K562 (cell line): ENCODE measurements at regions not wholly inside any gene's neighbourhood (a gene's known extent, or its start where the extent isn't known, plus 50 kb on each side); places are given as distances from the start of the nearest gene placed in this dataset.
A peak's percentile ranks its signal among the peaks of the same experiment; 100 is the strongest.

Experiments
- ATAC-seq: fragments of 200-7000 bp; cut with Tn5 transposase; 3 replicates; pipeline ENCODE4 v1.9.1; 2020; ENCODE audit warnings: moderate library complexity
- BruUV-seq: library from RNA; stranded (reverse); fragments of 400-500 nt; replicated peaks from 2 replicates; lab custom pipeline; 2021; lab: Mats Ljungman, UMichigan
- CTCF ChIA-PET: fragments of 300-600 bp; formaldehyde crosslinking; extraction: SDS; loops from one replicate; lab custom pipeline; 2021; ENCODE audit warnings: low intra/inter-chr PET ratio; lab: Yijun Ruan, JAX
- POLR2A ChIA-PET: fragments of 300-600, 350-650 bp; sonication (Branson Sonifier 250); formaldehyde crosslinking; extraction: SDS; loops from one replicate; lab custom pipeline; 2021; ENCODE audit warnings: antibody characterized with exemption, inconsistent platforms; lab: Yijun Ruan, JAX
- DNase-seq, 4 experiments: peaks; one replicate each; pipeline versions ENCODE4 v3.0.0 to v3.0.0-alpha.2; 2011 to 2018; ENCODE audit warnings: low spot score in 3 of 4, mixed read lengths in 3 of 4; ENCODE audit errors: extremely low read depth in 1 of 4
- FAIRE-seq: peaks from 2 replicates; lab custom pipeline; 2011; peaks lifted over from hg19 to GRCh38; lab: Jason Lieb, UNC
- H2AFZ ChIP-seq: 2 replicates; pipeline ENCODE4 v1.6.0; 2011; ENCODE audit warnings: low read depth, low read length, control low read depth, inconsistent platforms
- H3K27ac ChIP-seq: fragments of 200-600 bp; 3 replicates; pipeline ENCODE4 v1.8.0; 2011; ENCODE audit warnings: low read depth, mild to moderate bottlenecking, control low read depth, inconsistent platforms, low read length, moderate library complexity, mixed read lengths; ENCODE audit errors: extremely low read depth
- H3K27me3 ChIP-seq, 2 experiments: fragments of 300-600 bp in 1 of 2; 2 replicates in 1 of 2; 3 replicates in 1 of 2; pipeline versions ENCODE4 v1.6.0 to v1.8.0; 2011; ENCODE audit warnings: inconsistent platforms in 2 of 2, low read length in 2 of 2, mild to moderate bottlenecking in 1 of 2, mixed read lengths in 1 of 2, moderate library complexity in 1 of 2; ENCODE audit not compliant: control insufficient read depth in 2 of 2, insufficient read depth in 2 of 2
- H3K36me3 ChIP-seq: fragments of 300-600 bp; 3 replicates; pipeline ENCODE4 v1.8.0; 2011; ENCODE audit warnings: mild to moderate bottlenecking, low read length, inconsistent platforms; ENCODE audit not compliant: control insufficient read depth, insufficient read depth
- H3K4me1 ChIP-seq, 2 experiments: fragments of 200-600 bp in 1 of 2; replicated peaks in 1 of 2; 2 replicates in 1 of 2; 3 replicates in 1 of 2; pipeline versions ENCODE4 v1.5.1 to v1.8.0; 2011; ENCODE audit warnings: inconsistent platforms in 2 of 2, low read length in 2 of 2, mild to moderate bottlenecking in 1 of 2, mixed read lengths in 1 of 2, moderate library complexity in 1 of 2; ENCODE audit not compliant: control insufficient read depth in 2 of 2, insufficient read depth in 2 of 2
- H3K4me2 ChIP-seq: 2 replicates; pipeline ENCODE4 v1.6.1; 2011; ENCODE audit warnings: low read length, control low read depth, inconsistent platforms, mixed read lengths; ENCODE audit not compliant: insufficient read depth
- H3K4me3 ChIP-seq: fragments of 200-600 bp; sonication (generic), shearing (Covaris generic); 2 replicates; pipeline ENCODE4 v1.5.1; 2016; ENCODE audit warnings: control low read depth, inconsistent platforms
- H3K79me2 ChIP-seq: fragments of 200-600 bp; 3 replicates; pipeline ENCODE4 v1.8.0; 2011; ENCODE audit warnings: low read length, inconsistent platforms; ENCODE audit not compliant: control insufficient read depth, insufficient read depth
- H3K9ac ChIP-seq, 2 experiments: 2 replicates each; pipeline versions ENCODE4 v1.6.0 to v1.6.1; 2011; ENCODE audit warnings: low read depth in 2 of 2, low read length in 2 of 2, control low read depth in 1 of 2, inconsistent platforms in 1 of 2, mild to moderate bottlenecking in 1 of 2, mixed read lengths in 1 of 2; ENCODE audit not compliant: insufficient read depth in 1 of 2
- H3K9me1 ChIP-seq: one replicate; pipeline ENCODE4 v1.6.0; 2011; ENCODE audit warnings: inconsistent platforms, mild to moderate bottlenecking, low read length, moderate library complexity; ENCODE audit not compliant: control insufficient read depth, insufficient read depth
- H3K9me3 ChIP-seq: replicated peaks from 2 replicates; pipeline ENCODE4 v1.5.1; 2011; ENCODE audit warnings: low read depth, low read length, inconsistent platforms; ENCODE audit not compliant: control insufficient read depth, insufficient read depth
- H4K20me1 ChIP-seq: replicated peaks from 2 replicates; pipeline ENCODE4 v1.6.1; 2011; ENCODE audit warnings: low read length, inconsistent platforms, mixed read lengths; ENCODE audit not compliant: control insufficient read depth, insufficient read depth
- CHD4 ChIP-seq: fragments of 200-600 bp; sonication (generic); IDR thresholded peaks from 3 replicates; pipeline ENCODE4 v1.6.1; 2012; ENCODE audit warnings: low read depth, mild to moderate bottlenecking, mixed read lengths, low read length, inconsistent platforms; ENCODE audit not compliant: insufficient read depth, insufficient replicate concordance, poor library complexity, severe bottlenecking
- CTBP1 ChIP-seq: fragments of 450-650 bp; IDR thresholded peaks from 2 replicates; pipeline ENCODE4 v1.6.1; 2016; ENCODE audit warnings: borderline replicate concordance
- GTF2A2 ChIP-seq: IDR thresholded peaks from 2 replicates; pipeline ENCODE4 v1.6.1; 2016; ENCODE audit warnings: mild to moderate bottlenecking, missing genetic modification characterization, missing compliant biosample characterization
- MLX ChIP-seq, 2 experiments: fragments of 450-650 bp in 1 of 2; sonication (generic) in 1 of 2; formaldehyde crosslinking; conservative IDR thresholded peaks; 2 replicates each; pipeline versions ENCODE4 v1.4.0 to v1.8.1; 2020 to 2022; ENCODE audit warnings: mild to moderate bottlenecking in 1 of 2, missing genetic modification reagents in 1 of 2
- PREB ChIP-seq: sonication (generic); formaldehyde crosslinking; IDR thresholded peaks from 2 replicates; pipeline ENCODE4 v1.8.1; 2023; ENCODE audit warnings: mild to moderate bottlenecking, missing genetic modification reagents
- RBM25 ChIP-seq: fragments of 200-400 bp; formaldehyde crosslinking; IDR thresholded peaks from 2 replicates; pipeline ENCODE4 v1.6.1; 2018; ENCODE audit warnings: low read length, low read depth, moderate library complexity; ENCODE audit not compliant: severe bottlenecking
- TAF15 ChIP-seq: fragments of 200-400 bp; formaldehyde crosslinking; IDR thresholded peaks from 2 replicates; pipeline ENCODE4 v1.6.1; 2017; ENCODE audit warnings: mild to moderate bottlenecking, low read depth, low read length, moderate library complexity
- USF2 ChIP-seq: sonication (generic); formaldehyde crosslinking; IDR thresholded peaks from 2 replicates; pipeline ENCODE4 v1.5.0; 2020; ENCODE audit warnings: missing genetic modification reagents
- ZBTB1 ChIP-seq: sonication (generic); formaldehyde crosslinking; IDR thresholded peaks from 2 replicates; pipeline ENCODE4 v1.8.1; 2023; ENCODE audit warnings: missing genetic modification reagents, low read depth, mild to moderate bottlenecking, borderline replicate concordance
- ZBTB26 ChIP-seq: fragments of 450-650 bp; formaldehyde crosslinking; IDR thresholded peaks from 2 replicates; pipeline ENCODE4 v1.4.0; 2022; ENCODE audit warnings: missing genetic modification characterization
- ZFP36 ChIP-seq: fragments of 150-350 bp; IDR thresholded peaks from 2 replicates; pipeline ENCODE4 v1.6.1; 2018; ENCODE audit warnings: low read length, low read depth; ENCODE audit not compliant: partially characterized antibody
- ZNF76 ChIP-seq: fragments of 250-450 bp; sonication (Bioruptor Pico); IDR thresholded peaks from 2 replicates; pipeline ENCODE4 v1.4.0; 2020; ENCODE audit warnings: mild to moderate bottlenecking, moderate library complexity, borderline replicate concordance
- WGBS: fragments of 100-300 bp; shearing (Covaris generic); methylation state at CpG from one replicate; pipeline ENCODE4 v1.1.6; 2016; ENCODE audit warnings: low coverage, mixed read lengths; ENCODE audit not compliant: insufficient coverage; ENCODE audit errors: missing lambda C conversion rate; 5-methylcytosine and 5-hydroxymethylcytosine counted together
- in situ Hi-C: fragments of 300-500 bp; cut with MboI; formaldehyde crosslinking; loops from 4 replicates; pipeline ENCODE4 v1.15.0; 2018; ENCODE audit warnings: inconsistent platforms, mixed read lengths
- intact Hi-C: fragments of 100-400 bp; cut with micrococcal nuclease; formaldehyde crosslinking; loops from 2 replicates; pipeline ENCODE4 v1.14.2; 2022

- H3K9me3 ChIP-seq = no peaks in the 10 kb centered on the region
- DNase-seq = no peak
- no peaks in the 10 kb centered on the region for H3K79me2 ChIP-seq
- ChIA-PET CTCF (no interaction called here), POLR2A (interaction anchor here (0.6 to 2.3 kb wide), 3 partner anchors 9 to 52 kb away, joined by 3 to 9 read pairs (median 6); no protein-coding TSS in a partner anchor)
- H4K20me1 ChIP-seq = no peaks in the 10 kb centered on the region
- no peak for ATAC-seq
- H3K9ac ChIP-seq = no peak overlapping the region
- H2AFZ ChIP-seq = no peak overlapping the region
- intact Hi-C loops (no loop called here), in situ Hi-C loops (no loop called here)
- H3K4me1 ChIP-seq = peaks cover 0 to 13% of the 10 kb centered on the region in 2 experiments; a peak in 4 of 5 replicates
- BruUV-seq = no TSS peak
- 29% methylated on average over 6 of the region's 6 CpGs for WGBS
- no peak for FAIRE-seq
- H3K4me2 ChIP-seq = no peak overlapping the region
- no peaks in the 10 kb centered on the region for H3K36me3 ChIP-seq
- H3K27ac ChIP-seq = no peak overlapping the region
- no peak overlapping the region for H3K4me3 ChIP-seq
- no peaks in the 10 kb centered on the region for H3K27me3 ChIP-seq
- H3K9me1 ChIP-seq = no peaks in the 10 kb centered on the region
- TF ChIP-seq CTBP1 (no peak), GTF2A2 (tag) (no peak), RBM25 (peak; percentile 92), USF2 (CRISPR knock-in tag) (no peak), MLX (CRISPR knock-in tag; conservative IDR thresholded peaks at IDR 0.05) (no peak), TAF15 (no peak), CHD4 (peak; percentile 72), ZNF76 (CRISPR knock-in tag) (no peak), ZBTB1 (CRISPR knock-in tag) (no peak), ZFP36 (peak; percentile 52), ZBTB26 (CRISPR knock-in tag) (no peak), PREB (no peak)
Measured at GRCh38 chr21:35223480-35224156, 174.5 kb upstream of the RUNX1 start.
